HepG2 (cell line): ENCODE measurements at regions not wholly inside any gene's neighbourhood (a gene's known extent, or its start where the extent isn't known, plus 50 kb on each side); places are given as distances from the start of the nearest gene placed in this dataset.

ENCODE experiments used
- BCL6 ChIP-seq: IDR thresholded peaks from 2 replicates; pipeline ENCODE4 v1.6.1; 2016; ENCODE audit warnings: missing genetic modification reagents, missing compliant biosample characterization
- EED ChIP-seq: sonication (generic); formaldehyde crosslinking; IDR thresholded peaks from 2 replicates; pipeline ENCODE4 v1.5.0; 2020; ENCODE audit warnings: mild to moderate bottlenecking, missing genetic modification reagents
- HMG20B ChIP-seq: conservative IDR thresholded peaks from 2 replicates; pipeline ENCODE4 v1.6.1; 2016; ENCODE audit warnings: missing genetic modification reagents, missing compliant biosample characterization
- HNF4A ChIP-seq: sonication (generic); formaldehyde crosslinking; IDR thresholded peaks from 2 replicates; pipeline ENCODE4 v1.4.0; 2020; ENCODE audit warnings: missing genetic modification reagents
- ISL2 ChIP-seq: sonication (generic); formaldehyde crosslinking; IDR thresholded peaks from 2 replicates; pipeline ENCODE4 v1.5.0; 2020; ENCODE audit warnings: missing genetic modification reagents
- JUNB ChIP-seq: sonication (generic); formaldehyde crosslinking; IDR thresholded peaks from 2 replicates; pipeline ENCODE4 v1.8.0; 2022; ENCODE audit warnings: missing genetic modification reagents, mild to moderate bottlenecking, borderline replicate concordance
- MAFK ChIP-seq, 2 experiments: IDR thresholded peaks in 1 of 2; conservative IDR thresholded peaks in 1 of 2; 2 replicates each; pipeline ENCODE4 v1.6.1; 2011; ENCODE audit warnings: improper control_type of control experiment in 2 of 2, low read length in 2 of 2
- MED1 ChIP-seq: sonication (generic); formaldehyde crosslinking; IDR thresholded peaks from 2 replicates; pipeline ENCODE4 v1.4.0; 2020; ENCODE audit warnings: missing genetic modification reagents
- NCOR1 ChIP-seq: fragments of 200-600 bp; sonication (generic); IDR thresholded peaks from 2 replicates; pipeline ENCODE4 v1.7.0; 2017; ENCODE audit warnings: antibody characterized with exemption, low read length, borderline replicate concordance
- NR2F1 ChIP-seq, 2 experiments: fragments of 450-650 bp in 1 of 2; formaldehyde crosslinking in 1 of 2; IDR thresholded peaks; 2 replicates each; pipeline versions ENCODE4 v1.5.0 to v1.6.1; 2016 to 2020; ENCODE audit warnings: mild to moderate bottlenecking in 1 of 2, missing compliant biosample characterization in 1 of 2, missing genetic modification reagents in 1 of 2, moderate library complexity in 1 of 2
- NR2F6 ChIP-seq, 2 experiments: IDR thresholded peaks; 2 replicates each; pipeline ENCODE4 v1.6.1; 2016; ENCODE audit warnings: antibody characterized with exemption in 1 of 2, mild to moderate bottlenecking in 1 of 2
- RARA ChIP-seq: IDR thresholded peaks from 2 replicates; pipeline ENCODE4 v1.6.1; 2016; ENCODE audit warnings: missing genetic modification reagents, missing compliant biosample characterization
- RXRA ChIP-seq: sonication (generic); formaldehyde crosslinking; IDR thresholded peaks from 2 replicates; pipeline ENCODE4 v1.5.1; 2020; ENCODE audit warnings: missing genetic modification reagents
- ZBTB33 ChIP-seq: sonication (generic); formaldehyde crosslinking; IDR thresholded peaks from 2 replicates; pipeline ENCODE4 v1.4.0; 2020; ENCODE audit warnings: missing genetic modification reagents
- ZNF12 ChIP-seq: sonication (generic); formaldehyde crosslinking; IDR thresholded peaks from 2 replicates; pipeline ENCODE4 v1.5.0; 2020; ENCODE audit warnings: missing genetic modification reagents
- ZNF251 ChIP-seq: sonication (generic); formaldehyde crosslinking; IDR thresholded peaks from 2 replicates; pipeline ENCODE4 v1.9.0; 2021; ENCODE audit warnings: mild to moderate bottlenecking, missing genetic modification reagents
- ZNF549 ChIP-seq: sonication (generic); formaldehyde crosslinking; IDR thresholded peaks from 2 replicates; pipeline ENCODE4 v1.5.0; 2020; ENCODE audit warnings: missing genetic modification reagents
- TF ChIP-seq, protein P1 (sequence below): IDR thresholded peaks from 2 replicates; pipeline ENCODE4 v1.4.0; 2020; ENCODE audit warnings: mild to moderate bottlenecking, missing genetic modification reagents
- TF ChIP-seq, protein P2 (sequence below): sonication (generic); formaldehyde crosslinking; IDR thresholded peaks from 2 replicates; pipeline ENCODE4 v1.4.0; 2020; ENCODE audit warnings: low read depth, missing genetic modification reagents

DNA sequence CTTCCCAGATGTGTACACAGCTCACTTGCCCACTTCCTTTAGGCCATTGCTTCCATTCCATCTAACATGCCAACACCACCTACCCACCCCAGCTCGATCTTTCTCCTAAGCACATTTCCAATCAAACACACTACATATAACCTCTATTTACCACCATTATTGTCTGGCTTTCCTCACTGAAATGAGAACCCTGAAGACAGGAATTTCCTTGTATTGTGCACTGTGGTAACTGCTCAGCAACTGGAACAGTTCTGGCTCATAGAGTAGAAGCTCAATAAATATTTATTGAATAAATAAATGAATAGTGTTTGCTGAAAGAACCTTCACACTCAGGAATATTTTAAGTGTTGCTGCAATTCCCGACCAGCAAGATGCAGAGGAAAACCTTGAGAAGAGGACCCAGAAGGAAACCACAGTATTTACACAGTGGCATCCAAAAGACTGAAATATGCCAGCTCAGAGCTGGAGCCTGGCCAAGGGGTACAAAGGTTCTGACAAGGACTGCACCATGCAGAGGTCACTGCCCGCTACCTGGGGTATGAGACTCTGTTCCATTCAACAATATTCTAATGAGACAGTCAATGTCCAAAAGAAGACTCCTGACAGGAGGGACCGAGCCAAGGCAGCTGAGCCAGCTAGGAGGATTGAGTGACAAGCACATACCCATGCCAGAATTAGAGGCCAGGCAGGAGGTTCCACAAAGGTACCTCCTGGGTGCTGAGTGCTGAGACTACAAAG lies 168.8 kb downstream of the NUP210 start (continued):
- peak; percentile 72; the same call in 1 of the 2 replicates for TF ChIP-seq RXRA (CRISPR knock-in tag)
- no peak for TF ChIP-seq JUNB
- TF ChIP-seq MAFK (conservative IDR thresholded peaks at IDR 0.05 in 1 of 2, IDR thresholded peaks at IDR 0.05 in 1 of 2; ENCODE audit: low read length in 2 of 2) = peak; percentile 10 to 11; a peak in 1 of 4 replicates
- peak; percentile 49; the same call in 1 of the 2 replicates for TF ChIP-seq NCOR1
- 0 out of 2 replicates have a peak, but pooled peaks have one; percentile 30 for TF ChIP-seq HMG20B (CRISPR knock-in tag)
- TF ChIP-seq ZNF12 (CRISPR knock-in tag) = peak; percentile 80; the same call in 1 of the 2 replicates
- no peak for TF ChIP-seq ZNF251 (CRISPR knock-in tag)
- TF ChIP-seq, protein P1, sequence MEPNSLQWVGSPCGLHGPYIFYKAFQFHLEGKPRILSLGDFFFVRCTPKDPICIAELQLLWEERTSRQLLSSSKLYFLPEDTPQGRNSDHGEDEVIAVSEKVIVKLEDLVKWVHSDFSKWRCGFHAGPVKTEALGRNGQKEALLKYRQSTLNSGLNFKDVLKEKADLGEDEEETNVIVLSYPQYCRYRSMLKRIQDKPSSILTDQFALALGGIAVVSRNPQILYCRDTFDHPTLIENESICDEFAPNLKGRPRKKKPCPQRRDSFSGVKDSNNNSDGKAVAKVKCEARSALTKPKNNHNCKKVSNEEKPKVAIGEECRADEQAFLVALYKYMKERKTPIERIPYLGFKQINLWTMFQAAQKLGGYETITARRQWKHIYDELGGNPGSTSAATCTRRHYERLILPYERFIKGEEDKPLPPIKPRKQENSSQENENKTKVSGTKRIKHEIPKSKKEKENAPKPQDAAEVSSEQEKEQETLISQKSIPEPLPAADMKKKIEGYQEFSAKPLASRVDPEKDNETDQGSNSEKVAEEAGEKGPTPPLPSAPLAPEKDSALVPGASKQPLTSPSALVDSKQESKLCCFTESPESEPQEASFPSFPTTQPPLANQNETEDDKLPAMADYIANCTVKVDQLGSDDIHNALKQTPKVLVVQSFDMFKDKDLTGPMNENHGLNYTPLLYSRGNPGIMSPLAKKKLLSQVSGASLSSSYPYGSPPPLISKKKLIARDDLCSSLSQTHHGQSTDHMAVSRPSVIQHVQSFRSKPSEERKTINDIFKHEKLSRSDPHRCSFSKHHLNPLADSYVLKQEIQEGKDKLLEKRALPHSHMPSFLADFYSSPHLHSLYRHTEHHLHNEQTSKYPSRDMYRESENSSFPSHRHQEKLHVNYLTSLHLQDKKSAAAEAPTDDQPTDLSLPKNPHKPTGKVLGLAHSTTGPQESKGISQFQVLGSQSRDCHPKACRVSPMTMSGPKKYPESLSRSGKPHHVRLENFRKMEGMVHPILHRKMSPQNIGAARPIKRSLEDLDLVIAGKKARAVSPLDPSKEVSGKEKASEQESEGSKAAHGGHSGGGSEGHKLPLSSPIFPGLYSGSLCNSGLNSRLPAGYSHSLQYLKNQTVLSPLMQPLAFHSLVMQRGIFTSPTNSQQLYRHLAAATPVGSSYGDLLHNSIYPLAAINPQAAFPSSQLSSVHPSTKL = peak; percentile 59; the same call in 1 of the 2 replicates
- peak; percentile 81 for TF ChIP-seq HNF4A (CRISPR knock-in tag)
- TF ChIP-seq BCL6 (CRISPR knock-in tag) = peak; percentile 42; the same call in 1 of the 2 replicates
- 0 out of 2 replicates have a peak, but pooled peaks have one; percentile 37 for TF ChIP-seq ISL2 (CRISPR knock-in tag)
- TF ChIP-seq RARA (CRISPR knock-in tag) = peak; percentile 45; the same call in 1 of the 2 replicates
- TF ChIP-seq NR2F1 (CRISPR knock-in tag; IDR thresholded peaks at IDR 0.05) = peak in 1 of 2 experiments; percentile 44; a peak in 1 of 4 replicates
- peak; percentile 49; the same call in 1 of the 2 replicates for TF ChIP-seq NR2F6 (IDR thresholded peaks at IDR 0.05)
- TF ChIP-seq NR2F6 (CRISPR knock-in tag; IDR thresholded peaks at IDR 0.05) = peak; percentile 47
- peak; percentile 17; the same call in 1 of the 2 replicates for TF ChIP-seq ZBTB33 (CRISPR knock-in tag)
- TF ChIP-seq, protein P2, sequence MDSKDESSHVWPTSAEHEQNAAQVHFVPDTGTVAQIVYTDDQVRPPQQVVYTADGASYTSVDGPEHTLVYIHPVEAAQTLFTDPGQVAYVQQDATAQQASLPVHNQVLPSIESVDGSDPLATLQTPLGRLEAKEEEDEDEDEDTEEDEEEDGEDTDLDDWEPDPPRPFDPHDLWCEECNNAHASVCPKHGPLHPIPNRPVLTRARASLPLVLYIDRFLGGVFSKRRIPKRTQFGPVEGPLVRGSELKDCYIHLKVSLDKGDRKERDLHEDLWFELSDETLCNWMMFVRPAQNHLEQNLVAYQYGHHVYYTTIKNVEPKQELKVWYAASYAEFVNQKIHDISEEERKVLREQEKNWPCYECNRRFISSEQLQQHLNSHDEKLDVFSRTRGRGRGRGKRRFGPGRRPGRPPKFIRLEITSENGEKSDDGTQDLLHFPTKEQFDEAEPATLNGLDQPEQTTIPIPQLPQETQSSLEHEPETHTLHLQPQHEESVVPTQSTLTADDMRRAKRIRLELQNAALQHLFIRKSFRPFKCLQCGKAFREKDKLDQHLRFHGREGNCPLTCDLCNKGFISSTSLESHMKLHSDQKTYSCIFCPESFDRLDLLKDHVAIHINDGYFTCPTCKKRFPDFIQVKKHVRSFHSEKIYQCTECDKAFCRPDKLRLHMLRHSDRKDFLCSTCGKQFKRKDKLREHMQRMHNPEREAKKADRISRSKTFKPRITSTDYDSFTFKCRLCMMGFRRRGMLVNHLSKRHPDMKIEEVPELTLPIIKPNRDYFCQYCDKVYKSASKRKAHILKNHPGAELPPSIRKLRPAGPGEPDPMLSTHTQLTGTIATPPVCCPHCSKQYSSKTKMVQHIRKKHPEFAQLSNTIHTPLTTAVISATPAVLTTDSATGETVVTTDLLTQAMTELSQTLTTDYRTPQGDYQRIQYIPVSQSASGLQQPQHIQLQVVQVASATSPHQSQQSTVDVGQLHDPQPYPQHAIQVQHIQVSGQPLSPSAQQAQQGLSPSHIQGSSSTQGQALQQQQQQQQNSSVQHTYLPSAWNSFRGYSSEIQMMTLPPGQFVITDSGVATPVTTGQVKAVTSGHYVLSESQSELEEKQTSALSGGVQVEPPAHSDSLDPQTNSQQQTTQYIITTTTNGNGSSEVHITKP = 0 out of 2 replicates have a peak, but pooled peaks have one; percentile 50
- TF ChIP-seq MED1 = peak; percentile 51
- no peak for TF ChIP-seq EED (CRISPR knock-in tag)
- peak; percentile 94 for TF ChIP-seq ZNF549
